ENCODE measurements at regions not wholly inside any gene's neighbourhood (a gene's known extent, or its start where the extent isn't known, plus 50 kb on each side); places are given as distances from the start of the nearest gene placed in this dataset.

DNA sequence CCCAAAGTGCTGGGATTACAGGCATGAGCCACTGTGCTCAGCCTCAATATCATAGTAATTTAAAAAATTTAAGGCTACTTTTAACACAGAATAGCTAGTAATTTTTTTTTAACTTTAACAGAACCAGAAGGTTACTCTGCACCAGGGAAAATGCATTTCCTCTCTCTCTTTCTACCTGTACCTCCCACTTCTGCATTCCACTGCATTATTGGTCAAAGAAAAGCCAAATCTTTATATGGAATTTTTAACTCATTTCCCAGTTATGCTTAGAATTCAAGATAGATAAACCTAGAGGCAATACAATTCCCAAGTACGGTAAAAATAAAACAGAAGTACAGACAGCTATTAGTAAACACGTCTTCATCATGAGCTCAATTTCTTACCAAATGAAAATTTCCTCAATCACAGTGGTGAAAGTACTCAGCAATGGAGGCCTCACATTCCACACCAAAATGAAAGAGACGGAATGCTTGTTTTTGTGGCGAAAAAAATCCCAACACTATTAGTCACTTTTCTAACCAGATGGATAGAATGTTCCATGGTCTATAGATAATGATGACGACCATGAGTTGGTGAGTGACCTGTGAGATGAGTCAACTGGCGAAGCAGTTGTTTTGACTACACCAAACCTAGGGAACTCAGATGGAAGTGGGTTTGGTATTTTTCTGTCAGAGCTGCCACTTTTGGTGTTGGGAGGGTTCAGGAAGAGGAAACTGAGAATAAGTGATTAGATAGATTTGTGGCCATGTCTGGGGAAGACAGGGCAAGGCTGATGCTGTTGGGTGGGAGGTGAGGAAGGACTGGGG lies 104.7 kb upstream of the SGK1 start:
- no peak overlapping the region for H3K4me3 ChIP-seq
- peak overlapping the region in 10 of 11 experiments; percentile 2 to 74 (median 40); a peak in 13 of 22 replicates for H3K4me2 ChIP-seq
- H3K9ac ChIP-seq, result peak overlapping the region in 1 of 11 experiments; percentile 19; a peak in 1 of 22 replicates
- TF ChIP-seq Cebpa-rat (IDR thresholded peaks at IDR 0.05), result no peak
- H3K36me3 ChIP-seq, result no peaks in the 10 kb centered on the region
- H3K9me3 ChIP-seq (replicated peaks in 1 of 11), result peaks cover 0 to 11% (median 0%) of the 10 kb centered on the region in 11 experiments; a peak in 5 of 22 replicates
- H3K4me1 ChIP-seq, result peaks cover 41 to 98% (median 50%) of the 10 kb centered on the region in 10 experiments
- peak overlapping the region in 5 of 11 experiments; percentile 34 to 77 (median 62); a peak in 8 of 22 replicates for H3K27ac ChIP-seq
- H4K20me1 ChIP-seq, result no peaks in the 10 kb centered on the region
- no peaks in the 10 kb centered on the region for H3K27me3 ChIP-seq

GRCh38 chr6:134421501-134421900 lies 103.6 kb upstream of the SGK1 start:
- Histone ChIP-seq H3K27me3 (no peaks in the 10 kb centered on the region), H3K4me1 (peaks cover 48 to 98% (median 58%) of the 10 kb centered on the region in 10 experiments), H3K36me3 (no peaks in the 10 kb centered on the region), H3K9ac (no peak overlapping the region), H3K4me3 (no peak overlapping the region), H3K9me3 (replicated peaks in 1 of 11) (peaks cover 0 to 11% (median 0%) of the 10 kb centered on the region in 11 experiments; a peak in 3 of 22 replicates), H3K27ac (peak overlapping the region in 3 of 11 experiments; percentile 54 to 78 (median 77); a peak in 4 of 22 replicates), H4K20me1 (no peaks in the 10 kb centered on the region), H3K4me2 (peak overlapping the region in 2 of 11 experiments; percentile 61 to 70; a peak in 4 of 22 replicates)
- TF ChIP-seq Cebpa-rat (IDR thresholded peaks at IDR 0.05), result no peak

DNA sequence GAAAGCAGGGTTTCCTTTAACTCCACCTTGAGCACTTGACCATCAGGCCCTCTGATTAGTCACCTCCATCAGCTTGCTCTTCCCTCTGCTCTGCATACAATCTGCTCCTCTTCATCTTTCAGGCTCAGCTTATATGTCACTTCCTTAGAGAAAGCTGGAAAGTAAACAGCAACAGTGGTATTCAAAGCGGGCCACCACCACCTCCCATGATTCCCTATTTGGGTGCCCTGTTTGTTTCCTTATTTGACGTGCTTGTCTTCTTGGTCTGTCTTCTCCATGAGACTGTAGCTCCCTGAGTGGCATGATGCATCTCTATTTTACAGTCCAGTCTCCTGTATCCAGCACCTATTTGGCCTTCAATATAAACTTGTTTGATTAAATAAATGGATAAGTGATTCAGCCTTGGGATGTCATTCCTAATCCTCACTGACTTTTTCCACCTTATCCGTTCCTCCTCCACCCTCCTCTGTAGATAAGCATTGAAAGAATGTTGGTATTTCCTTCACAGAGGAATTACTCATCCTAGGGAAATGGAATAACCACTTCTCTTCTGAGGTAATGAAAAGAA lies 102.8 kb upstream of the SGK1 start:
- TF ChIP-seq Cebpa-rat (IDR thresholded peaks at IDR 0.05), result no peak
- peak overlapping the region in 3 of 11 experiments; percentile 54 to 78 (median 77); a peak in 6 of 22 replicates for H3K27ac ChIP-seq
- H3K4me2 ChIP-seq, result peak overlapping the region in 3 of 11 experiments; percentile 21 to 70 (median 61); a peak in 5 of 22 replicates
- H3K27me3 ChIP-seq, result no peaks in the 10 kb centered on the region
- no peak overlapping the region for H3K4me3 ChIP-seq
- peaks cover 48 to 98% (median 58%) of the 10 kb centered on the region in 10 experiments for H3K4me1 ChIP-seq
- peak overlapping the region in 2 of 11 experiments; percentile 40 to 49; a peak in 2 of 22 replicates for H3K9ac ChIP-seq
- no peaks in the 10 kb centered on the region for H4K20me1 ChIP-seq
- H3K9me3 ChIP-seq (replicated peaks in 1 of 11), result peaks cover 0 to 11% (median 0%) of the 10 kb centered on the region in 11 experiments; a peak in 3 of 22 replicates
- H3K36me3 ChIP-seq, result no peaks in the 10 kb centered on the region

- Histone ChIP-seq H4K20me1 (no peaks in the 10 kb centered on the region), H3K27ac (peak overlapping the region in 3 of 11 experiments; percentile 54 to 78 (median 77); a peak in 5 of 22 replicates), H3K36me3 (no peaks in the 10 kb centered on the region), H3K4me3 (no peak overlapping the region), H3K27me3 (no peaks in the 10 kb centered on the region), H3K4me2 (peak overlapping the region in 2 of 11 experiments; percentile 61 to 70; a peak in 3 of 22 replicates), H3K9me3 (replicated peaks in 1 of 11) (peaks cover 0 to 11% (median 0%) of the 10 kb centered on the region in 11 experiments; a peak in 3 of 22 replicates), H3K9ac (no peak overlapping the region), H3K4me1 (peaks cover 48 to 98% (median 58%) of the 10 kb centered on the region in 10 experiments)
- TF ChIP-seq Cebpa-rat (IDR thresholded peaks at IDR 0.05), result no peak
Measured at GRCh38 chr6:134419716-134420115, 101.8 kb upstream of the SGK1 start.

DNA sequence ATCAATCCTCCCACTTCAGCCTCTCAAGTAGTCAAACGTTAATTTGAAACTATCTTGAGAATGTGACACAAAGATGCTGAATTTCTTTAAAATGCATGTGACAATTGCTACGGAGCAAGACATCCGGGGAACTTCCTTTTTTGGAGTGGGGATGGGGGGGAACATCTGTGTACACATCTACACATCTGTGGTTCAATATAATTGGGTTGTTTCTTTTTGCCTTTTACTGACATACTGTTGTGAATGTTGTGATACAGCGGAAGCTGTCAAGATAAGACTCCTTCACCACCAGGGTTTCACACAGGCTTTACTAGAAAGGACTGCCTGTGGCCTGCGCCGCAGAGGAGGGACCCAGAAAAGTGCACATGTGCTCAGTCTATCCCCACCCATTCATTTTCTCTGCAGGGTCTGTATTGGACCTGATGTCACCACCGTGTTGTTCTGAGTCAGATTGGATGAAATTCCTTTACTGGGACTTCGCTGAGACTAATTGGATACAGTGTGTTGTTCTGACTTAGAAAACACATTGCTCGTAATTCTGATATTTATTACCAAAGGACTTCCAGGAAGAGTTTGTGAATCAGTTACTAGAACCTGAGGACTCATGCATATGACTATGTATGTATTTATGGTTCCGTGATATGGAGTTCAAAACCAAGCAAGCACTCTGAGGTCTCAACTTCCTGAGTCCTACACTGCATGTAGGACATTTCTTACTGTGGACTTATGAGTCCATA lies 98.7 kb upstream of the SGK1 start:
- H3K9me3 ChIP-seq (replicated peaks in 1 of 11), result peaks cover 8 to 33% (median 19%) of the 10 kb centered on the region in 11 experiments; a peak in 19 of 22 replicates
- H3K9ac ChIP-seq, result peak overlapping the region in 10 of 11 experiments; percentile 27 to 86 (median 41); a peak in 14 of 22 replicates
- H3K27me3 ChIP-seq, result no peaks in the 10 kb centered on the region
- H4K20me1 ChIP-seq, result no peaks in the 10 kb centered on the region
- 0 out of 22 replicates have a peak, but pooled peaks of 2 of the 11 experiments have one; percentile 34 to 65 for TF ChIP-seq Cebpa-rat (IDR thresholded peaks at IDR 0.05)
- peaks cover 54 to 97% (median 65%) of the 10 kb centered on the region in 10 experiments for H3K4me1 ChIP-seq
- H3K4me3 ChIP-seq, result no peak overlapping the region
- peak overlapping the region; percentile 71 to 94 (median 85) for H3K4me2 ChIP-seq
- H3K36me3 ChIP-seq, result no peaks in the 10 kb centered on the region
- H3K27ac ChIP-seq, result peak overlapping the region; percentile 77 to 99 (median 82)

DNA sequence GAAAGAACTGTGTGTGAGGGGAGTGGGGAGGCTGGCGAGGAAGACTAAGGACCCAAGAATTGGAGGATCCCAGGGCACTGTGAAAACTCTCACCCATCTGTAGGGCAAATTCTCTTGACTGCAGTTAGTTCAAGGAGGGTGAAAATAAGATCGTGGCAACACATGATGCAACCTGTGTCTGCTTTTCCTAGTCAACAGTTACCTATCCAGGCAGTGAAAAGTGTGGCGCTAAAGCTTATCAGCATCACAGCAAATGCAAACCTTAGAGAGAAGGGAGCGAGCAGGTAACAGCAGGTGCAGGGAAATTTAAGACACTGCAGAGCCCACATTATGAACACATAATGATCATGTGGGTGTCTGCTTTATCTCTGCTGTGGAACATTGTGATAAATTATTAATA lies 97.7 kb upstream of the SGK1 start:
- no peak for TF ChIP-seq Cebpa-rat (IDR thresholded peaks at IDR 0.05)
- no peaks in the 10 kb centered on the region for H3K36me3 ChIP-seq
- peak overlapping the region; percentile 29 to 86 (median 66); a peak in 18 of 22 replicates for H3K9ac ChIP-seq
- H3K4me2 ChIP-seq, result peak overlapping the region; percentile 71 to 94 (median 85)
- H4K20me1 ChIP-seq, result no peaks in the 10 kb centered on the region
- H3K9me3 ChIP-seq (replicated peaks in 1 of 11), result peaks cover 17 to 42% (median 29%) of the 10 kb centered on the region in 11 experiments; a peak in 20 of 22 replicates
- no peaks in the 10 kb centered on the region for H3K27me3 ChIP-seq
- H3K4me3 ChIP-seq, result no peak overlapping the region
- peak overlapping the region; percentile 77 to 99 (median 82) for H3K27ac ChIP-seq
- H3K4me1 ChIP-seq, result peaks cover 54 to 97% (median 64%) of the 10 kb centered on the region in 10 experiments

DNA sequence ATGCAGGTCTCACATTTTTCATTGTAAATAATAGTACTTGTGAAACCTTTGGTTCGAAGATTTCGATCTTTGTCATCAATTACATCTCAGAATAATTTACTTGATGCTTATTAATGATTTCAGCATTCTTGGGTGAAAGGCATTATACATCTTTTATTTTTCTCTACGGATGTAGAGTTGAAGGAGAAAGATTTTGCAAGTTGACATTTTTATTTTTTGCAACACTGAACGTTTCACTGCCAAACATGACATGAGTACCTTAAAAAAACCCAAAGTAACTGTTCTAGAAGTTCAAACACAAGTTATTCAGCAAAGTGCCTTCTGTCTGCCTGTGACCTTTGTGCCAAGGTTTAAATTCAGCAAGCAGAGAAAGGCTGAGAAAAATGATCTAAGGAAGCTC lies 97.3 kb upstream of the SGK1 start:
- H3K9ac ChIP-seq, result peak overlapping the region; percentile 29 to 86 (median 66); a peak in 19 of 22 replicates
- no peaks in the 10 kb centered on the region for H3K27me3 ChIP-seq
- H3K4me3 ChIP-seq, result no peak overlapping the region
- no peaks in the 10 kb centered on the region for H3K36me3 ChIP-seq
- no peak for TF ChIP-seq Cebpa-rat (IDR thresholded peaks at IDR 0.05)
- H3K4me1 ChIP-seq, result peaks cover 54 to 97% (median 63%) of the 10 kb centered on the region in 10 experiments
- H3K27ac ChIP-seq, result peak overlapping the region; percentile 77 to 99 (median 82)
- H3K4me2 ChIP-seq, result peak overlapping the region; percentile 71 to 94 (median 85)
- H4K20me1 ChIP-seq, result no peaks in the 10 kb centered on the region
- peaks cover 20 to 47% (median 30%) of the 10 kb centered on the region in 11 experiments; a peak in 20 of 22 replicates for H3K9me3 ChIP-seq (replicated peaks in 1 of 11)

- Histone ChIP-seq H3K36me3 (no peaks in the 10 kb centered on the region), H3K4me1 (peaks cover 54 to 95% (median 63%) of the 10 kb centered on the region in 10 experiments), H3K9ac (peak overlapping the region; percentile 62 to 86 (median 68)), H3K27me3 (no peaks in the 10 kb centered on the region), H3K27ac (peak overlapping the region; percentile 77 to 99 (median 82)), H3K4me3 (peak overlapping the region in 5 of 10 experiments; percentile 6 to 25 (median 15); a peak in 5 of 20 replicates), H3K9me3 (replicated peaks in 1 of 11) (peaks cover 20 to 49% (median 31%) of the 10 kb centered on the region in 11 experiments; a peak in 20 of 22 replicates), H3K4me2 (peak overlapping the region; percentile 71 to 94 (median 85)), H4K20me1 (no peaks in the 10 kb centered on the region)
- 0 out of 22 replicates have a peak, but pooled peaks of 1 of the 11 experiments have one; percentile 8 for TF ChIP-seq Cebpa-rat (IDR thresholded peaks at IDR 0.05)
Measured at GRCh38 chr6:134414793-134415192, 96.9 kb upstream of the SGK1 start.
